Upper lobe of left lung (tissue), 6 donors: ENCODE measurements at regions not wholly inside any gene's neighbourhood (a gene's known extent, or its start where the extent isn't known, plus 50 kb on each side); places are given as distances from the start of the nearest gene placed in this dataset.
"Not testable (repeated sequence)": the region's sequence is repeated elsewhere in the genome, so short reads cannot be mapped to it uniquely, and the experiment has no call there.

Experiments
- ATAC-seq, 2 donors: fragments of 200-7000 bp; cut with Tn5 transposase; one replicate each; pipeline ENCODE4 v1.9.1; 2022; ENCODE audit warnings: mild to moderate bottlenecking in 2 of 2, moderate library complexity in 2 of 2; ENCODE audit not compliant: low FRiP score in 2 of 2
- DNase-seq, 2 donors: peaks; one replicate each; pipeline ENCODE4 v3.0.0-alpha.2; 2019 to 2020
- H3K27ac ChIP-seq, 4 donors: fragments of 200-600 bp; sonication (generic); one replicate each; pipeline ENCODE4 v1.5.1; 2016 to 2019
- H3K27me3 ChIP-seq, 4 donors: fragments of 200-600 bp; sonication (generic); one replicate each; pipeline ENCODE4 v1.5.1; 2017 to 2019
- H3K36me3 ChIP-seq, 4 donors: fragments of 200-600 bp; sonication (generic); one replicate each; pipeline ENCODE4 v1.5.1; 2016 to 2019
- H3K4me1 ChIP-seq, 4 donors: fragments of 200-600 bp; sonication (generic); one replicate each; pipeline ENCODE4 v1.5.1; 2018 to 2019
- H3K4me3 ChIP-seq, 4 donors: fragments of 200-600 bp; sonication (generic); one replicate each; pipeline ENCODE4 v1.5.1; 2017 to 2019; ENCODE audit warnings: mild to moderate bottlenecking in 2 of 4, moderate library complexity in 1 of 4
- H3K9me3 ChIP-seq, 4 donors: fragments of 200-600 bp; sonication (generic); one replicate each; pipeline ENCODE4 v1.5.1; 2018 to 2019
- CTCF ChIP-seq, 6 experiments: fragments of 450-650 bp in 4 of 6; fragments of 200-600 bp in 2 of 6; sonication (generic) in 2 of 6; IDR thresholded peaks; one replicate each; pipeline ENCODE4 v1.5.1; 2016 to 2019; ENCODE audit warnings: antibody characterized with exemption in 6 of 6
- EP300 ChIP-seq, 4 donors: sonication (generic); formaldehyde crosslinking; IDR thresholded peaks; one replicate each; pipeline ENCODE4 v1.5.1; 2017; ENCODE audit warnings: antibody characterized with exemption in 4 of 4, control low read depth in 2 of 4
- POLR2A ChIP-seq, 4 donors: fragments of 450-650 bp; IDR thresholded peaks; one replicate each; pipeline ENCODE4 v1.5.1; 2016 to 2017; ENCODE audit warnings: antibody characterized with exemption in 4 of 4, mild to moderate bottlenecking in 2 of 4
- POLR2AphosphoS5 ChIP-seq, 2 donors: sonication (generic); formaldehyde crosslinking; IDR thresholded peaks; one replicate each; pipeline ENCODE4 v1.5.1; 2017; ENCODE audit warnings: antibody characterized with exemption in 2 of 2
- WGBS, 2 donors: methylation state at CpG; one replicate each; pipeline ENCODE4 v1.1.5; 2017 to 2018; 5-methylcytosine and 5-hydroxymethylcytosine counted together
- donor health status: DM: no; HTN: no; CAD: no; lungs with moderate emphysema.
- donor health status: DM: no; HTN: yes; CAD: no; lungs with severe emphysema.

- H3K27ac ChIP-seq: peak overlapping the region in 3 of 4 donors; percentile 9 to 30 (median 20)
- not testable (repeated sequence) for H3K36me3 ChIP-seq, H3K4me3 ChIP-seq, H3K9me3 ChIP-seq, H3K27me3 ChIP-seq
- DNase-seq: peak in 1 of 2 donors; percentile 74
- H3K4me1 ChIP-seq: peaks cover 0 to 25% (median 13%) of the 10 kb centered on the region in 4 donors
- WGBS, 2 donors: 26 to 28% methylated on average over 6 of the region's 6 CpGs
- peak in 1 of 2 donors; percentile 8 for TF ChIP-seq POLR2AphosphoS5 (IDR thresholded peaks at IDR 0.05)
- peak in 1 of 4 donors; percentile 14 for TF ChIP-seq EP300 (IDR thresholded peaks at IDR 0.05)
- ATAC-seq: peak in 1 of 2 donors; percentile 28
Measured at GRCh38 chr13:44055681-44056080, 176.0 kb downstream of the LACC1 start.

GRCh38 chr13:44058067-44058466 lies 178.4 kb downstream of the LACC1 start:
- no peak for DNase-seq
- no peak for ATAC-seq
- Histone ChIP-seq H3K27ac (no peak overlapping the region), H3K9me3 (no peaks in the 10 kb centered on the region), H3K4me3 (no peak overlapping the region), H3K36me3 (no peaks in the 10 kb centered on the region), H3K4me1 (peaks cover 0 to 13% (median 6%) of the 10 kb centered on the region in 4 donors), H3K27me3 (no peaks in the 10 kb centered on the region)
- 89 to 90% methylated on average over 4 of the region's 4 CpGs for WGBS, 2 donors
- TF ChIP-seq EP300 (IDR thresholded peaks at IDR 0.05) (no peak), POLR2A (IDR thresholded peaks at IDR 0.05) (no peak), POLR2AphosphoS5 (IDR thresholded peaks at IDR 0.05) (no peak), CTCF (IDR thresholded peaks at IDR 0.05) (no peak)

GRCh38 chr13:44058624-44059215 lies 179.0 kb downstream of the LACC1 start:
- peaks cover 0 to 7% (median under 1%) of the 10 kb centered on the region in 4 donors for H3K4me1 ChIP-seq
- no peak overlapping the region for H3K4me3 ChIP-seq
- H3K27ac ChIP-seq: no peak overlapping the region
- DNase-seq (no peak), ATAC-seq (no peak)
- WGBS, 2 donors: 31 to 43% methylated on average over 1 of the region's 1 CpG
- H3K36me3 ChIP-seq: no peaks in the 10 kb centered on the region
- no peak for TF ChIP-seq CTCF (IDR thresholded peaks at IDR 0.05)
- TF ChIP-seq EP300 (IDR thresholded peaks at IDR 0.05): no peak
- TF ChIP-seq POLR2AphosphoS5 (IDR thresholded peaks at IDR 0.05): no peak
- no peak for TF ChIP-seq POLR2A (IDR thresholded peaks at IDR 0.05)
- H3K9me3 ChIP-seq: no peaks in the 10 kb centered on the region
- no peaks in the 10 kb centered on the region for H3K27me3 ChIP-seq

GRCh38 chr13:44061876-44062275 lies 182.2 kb downstream of the LACC1 start:
- no peaks in the 10 kb centered on the region for H3K4me1 ChIP-seq
- ATAC-seq (no peak), DNase-seq (peak in 1 of 2 donors; percentile 41)
- no peak overlapping the region for H3K4me3 ChIP-seq
- TF ChIP-seq CTCF (IDR thresholded peaks at IDR 0.05) (no peak), POLR2A (IDR thresholded peaks at IDR 0.05) (no peak), EP300 (IDR thresholded peaks at IDR 0.05) (peak in 1 of 4 donors; percentile 38), POLR2AphosphoS5 (IDR thresholded peaks at IDR 0.05) (peak in 1 of 2 donors; percentile 23)
- 53 to 68% methylated on average over 3 of the region's 3 CpGs for WGBS, 2 donors
- no peak overlapping the region for H3K27ac ChIP-seq
- no peaks in the 10 kb centered on the region for H3K36me3 ChIP-seq
- H3K27me3 ChIP-seq: no peaks in the 10 kb centered on the region
- H3K9me3 ChIP-seq: no peaks in the 10 kb centered on the region

GRCh38 chr13:44063467-44063866 lies 183.8 kb downstream of the LACC1 start:
- Histone ChIP-seq H3K27ac (no peak overlapping the region), H3K27me3 (no peaks in the 10 kb centered on the region), H3K4me3 (no peak overlapping the region), H3K36me3 (no peaks in the 10 kb centered on the region), H3K9me3 (no peaks in the 10 kb centered on the region), H3K4me1 (no peaks in the 10 kb centered on the region)
- no peak for ATAC-seq
- TF ChIP-seq EP300 (IDR thresholded peaks at IDR 0.05): no peak
- TF ChIP-seq POLR2AphosphoS5 (IDR thresholded peaks at IDR 0.05): no peak
- DNase-seq: no peak
- 81 to 89% methylated on average over 2 of the region's 2 CpGs for WGBS, 2 donors

- ATAC-seq: no peak
- H3K4me3 ChIP-seq: no peak overlapping the region
- H3K4me1 ChIP-seq: no peaks in the 10 kb centered on the region
- no peaks in the 10 kb centered on the region for H3K36me3 ChIP-seq
- DNase-seq: no peak
- no peak overlapping the region for H3K27ac ChIP-seq
- H3K27me3 ChIP-seq: no peaks in the 10 kb centered on the region
- no peak for TF ChIP-seq CTCF (IDR thresholded peaks at IDR 0.05)
- no peak for TF ChIP-seq POLR2A (IDR thresholded peaks at IDR 0.05)
- no peak for TF ChIP-seq POLR2AphosphoS5 (IDR thresholded peaks at IDR 0.05)
- no peak for TF ChIP-seq EP300 (IDR thresholded peaks at IDR 0.05)
- H3K9me3 ChIP-seq: no peaks in the 10 kb centered on the region
- WGBS, 2 donors: 84 to 85% methylated on average over 2 of the region's 2 CpGs
Measured at GRCh38 chr13:44063881-44064280, 184.2 kb downstream of the LACC1 start.
